IPS-NIHi11 (cell line): ENCODE measurements at regions not wholly inside any gene's neighbourhood (a gene's known extent, or its start where the extent isn't known, plus 50 kb on each side); places are given as distances from the start of the nearest gene placed in this dataset.

Source experiments
- DNase-seq: peaks from one replicate; pipeline ENCODE4 v3.0.0; 2012; ENCODE audit warnings: mixed read lengths, low spot score

DNA sequence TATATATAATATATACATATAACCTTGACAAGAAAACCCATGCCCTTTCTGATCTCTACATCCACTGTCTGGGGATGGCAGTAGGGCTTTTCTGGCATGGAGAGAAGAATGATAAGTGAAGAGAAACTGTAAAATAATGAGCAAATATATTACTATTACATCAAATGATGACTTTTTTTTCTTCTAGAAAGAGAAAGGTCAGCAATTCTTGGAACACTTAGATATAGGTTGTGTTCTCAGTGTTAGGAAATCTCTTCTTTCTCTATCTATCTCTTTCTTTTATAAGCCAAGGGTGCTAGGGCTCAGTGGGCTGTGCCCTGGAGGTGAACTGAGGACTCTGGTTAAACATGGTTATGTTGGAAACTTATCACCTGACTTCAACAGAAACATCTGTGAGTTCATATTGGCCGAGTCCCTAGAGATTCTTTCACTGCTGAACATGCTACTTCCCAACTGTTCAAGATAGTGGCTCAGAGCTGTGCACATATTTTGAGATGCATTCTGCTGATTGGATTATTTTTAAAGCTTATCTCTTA lies 265.1 kb downstream of the GBA3 start:
- DNase-seq = no peak

DNA sequence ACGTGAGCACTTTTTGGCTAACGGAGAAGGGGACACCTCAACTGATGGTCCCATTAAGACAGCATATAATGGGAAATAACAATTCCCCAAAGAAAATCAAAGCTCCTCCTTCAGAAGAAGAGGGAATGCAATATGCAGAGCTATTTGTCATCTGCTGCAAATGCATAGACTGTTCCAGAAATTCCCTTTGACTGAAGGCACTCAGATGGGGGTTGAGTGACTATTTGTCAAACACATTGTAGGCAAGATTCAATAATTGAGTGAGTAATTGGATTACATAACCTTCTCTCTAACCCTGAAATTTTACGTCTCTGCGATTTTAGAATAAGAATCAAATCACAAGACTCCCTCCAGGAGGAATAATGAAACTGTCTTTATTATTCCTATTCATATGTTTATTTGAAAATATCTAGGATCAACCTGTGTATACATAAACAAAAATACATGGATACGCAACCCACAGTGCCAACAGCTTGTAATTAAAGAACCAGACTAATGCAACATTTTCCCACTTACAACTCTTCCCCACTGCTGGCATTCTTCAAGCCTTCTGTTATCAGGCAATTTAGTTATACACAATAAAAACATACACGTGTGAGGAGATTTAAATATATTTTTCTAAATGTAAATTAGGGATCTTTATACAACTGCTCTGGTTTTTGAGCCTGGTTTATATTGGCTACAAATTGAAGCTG lies 256.6 kb downstream of the GBA3 start:
- no peak for DNase-seq

DNA sequence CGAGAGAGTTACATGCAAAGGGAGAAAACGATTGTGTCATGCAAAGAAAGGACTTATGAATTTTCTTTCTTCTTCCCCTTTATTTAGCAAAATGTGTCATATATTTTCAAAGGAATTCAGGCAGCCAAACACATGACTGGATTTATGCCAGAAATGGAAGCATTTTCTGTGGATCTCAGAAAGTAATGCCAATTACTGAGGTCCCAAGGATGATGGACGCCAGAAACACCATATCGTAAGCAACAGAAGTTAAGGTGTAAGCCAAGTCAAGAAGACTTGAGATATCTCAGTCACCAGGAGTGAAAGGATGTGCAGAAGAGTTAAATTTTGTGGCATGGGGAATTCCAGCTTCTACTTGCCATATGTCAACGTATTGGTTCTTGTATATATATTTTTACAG lies 255.1 kb downstream of the GBA3 start:
- DNase-seq = no peak

DNA sequence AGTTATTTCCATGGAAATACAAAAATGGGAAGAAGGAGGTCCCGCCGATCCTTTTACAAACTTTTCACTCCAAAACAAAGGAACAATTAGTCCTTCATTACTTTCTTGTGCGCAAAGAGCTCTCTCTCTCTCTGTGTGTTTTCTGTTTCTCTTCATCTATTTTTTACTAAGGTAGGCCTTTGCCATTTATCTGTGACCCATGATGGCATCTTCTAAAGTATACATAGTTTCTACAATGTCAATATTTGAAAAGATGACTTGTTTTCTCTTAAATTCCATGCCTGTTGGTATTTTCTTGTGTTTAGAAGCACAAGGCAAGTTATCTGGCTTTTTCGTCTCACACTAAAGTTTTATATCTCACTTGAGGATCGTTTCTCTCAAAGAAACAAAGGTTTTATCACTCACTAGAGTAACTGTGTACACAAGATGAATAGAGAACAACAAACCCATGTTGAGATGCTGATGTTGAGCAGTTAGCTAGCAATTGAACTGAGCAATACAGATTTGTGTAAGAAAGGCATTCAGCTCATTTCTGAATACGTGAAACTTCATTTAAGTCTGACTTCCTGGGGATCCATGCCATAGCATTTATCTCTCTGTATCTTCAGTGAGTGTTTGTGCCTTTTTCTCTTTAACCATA lies 250.3 kb downstream of the GBA3 start:
- DNase-seq = no peak

DNA sequence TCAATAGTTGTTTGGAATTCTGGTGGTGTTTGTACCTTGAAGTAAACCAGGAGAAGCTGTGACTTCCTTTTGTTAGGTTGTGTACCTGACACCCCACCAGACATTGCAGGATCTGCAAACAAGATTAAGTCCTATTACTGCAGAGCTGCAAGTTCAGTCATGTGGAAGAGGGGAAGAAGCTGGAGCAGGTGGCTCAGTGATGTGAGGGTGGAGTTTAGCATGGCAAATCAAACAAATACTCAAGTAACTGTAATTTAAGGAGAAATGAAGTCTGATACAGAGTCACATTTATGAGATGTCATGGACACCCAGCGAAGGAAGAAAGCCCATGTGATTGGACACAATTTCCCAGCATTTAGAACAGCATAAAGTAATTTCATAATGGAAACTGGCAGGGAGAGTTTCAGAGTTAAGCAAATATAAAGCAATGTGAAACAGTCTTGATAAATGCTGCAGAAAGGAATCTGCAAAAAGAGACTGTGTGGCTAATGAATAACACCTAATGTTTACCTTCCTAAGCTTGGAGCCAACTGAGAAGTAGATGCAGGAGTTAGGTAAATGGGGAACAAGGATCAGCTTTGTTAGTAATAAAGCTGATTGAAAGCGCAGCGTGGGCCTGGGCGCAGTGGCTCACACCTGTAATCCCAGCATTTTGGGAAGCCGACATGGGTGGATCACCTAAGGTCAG lies 249.1 kb downstream of the GBA3 start:
- no peak for DNase-seq

DNA sequence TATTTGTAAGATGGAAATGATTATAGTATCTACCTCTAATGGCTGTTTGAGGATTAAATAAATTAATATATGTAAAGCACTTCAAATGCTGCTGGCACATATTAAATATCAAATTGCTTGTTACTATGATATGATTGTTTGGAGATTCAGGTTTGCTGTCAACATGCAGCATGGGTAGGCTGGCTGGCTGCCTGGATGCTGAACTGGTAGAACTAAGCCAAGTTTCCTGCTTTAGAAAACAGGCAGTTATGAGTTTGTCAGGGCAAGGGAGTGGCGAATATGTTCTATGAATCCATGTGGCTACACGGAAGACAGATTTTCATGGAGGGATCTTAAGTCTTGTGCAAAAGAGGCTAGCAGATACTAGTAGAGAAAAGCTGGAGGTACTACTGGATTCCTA lies 239.6 kb downstream of the GBA3 start:
- no peak for DNase-seq

- DNase-seq = no peak
These were observed 229.7 kb downstream of the GBA3 start for GRCh38 chr4:22922426-22922825.

GRCh38 chr4:22921936-22922335 lies 229.2 kb downstream of the GBA3 start:
- DNase-seq = no peak

DNA sequence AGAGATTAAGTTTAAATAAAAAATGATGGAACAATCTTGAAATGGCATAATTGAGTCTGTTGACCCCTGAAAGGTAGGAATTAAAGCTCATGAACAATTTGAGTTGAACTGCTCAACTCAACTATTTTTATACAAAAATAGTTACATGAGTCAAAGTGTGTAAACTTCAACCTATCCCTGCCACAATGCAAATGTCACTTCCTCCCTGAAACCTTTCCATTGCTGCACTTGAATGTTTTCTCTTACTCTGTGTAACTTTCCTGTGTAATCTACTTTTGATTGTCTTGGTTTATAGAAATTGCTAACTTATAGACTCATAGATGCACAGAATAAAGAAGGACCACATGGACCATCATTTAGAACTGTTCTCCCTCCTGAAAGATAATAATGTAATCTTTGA lies 218.5 kb downstream of the GBA3 start:
- DNase-seq = no peak

- DNase-seq = no peak
These were observed 217.5 kb downstream of the GBA3 start for GRCh38 chr4:22910200-22910599.

GRCh38 chr4:22906045-22906444 lies 213.3 kb downstream of the GBA3 start:
- no peak for DNase-seq

GRCh38 chr4:22903913-22904312 lies 211.2 kb downstream of the GBA3 start:
- DNase-seq = no peak

DNA sequence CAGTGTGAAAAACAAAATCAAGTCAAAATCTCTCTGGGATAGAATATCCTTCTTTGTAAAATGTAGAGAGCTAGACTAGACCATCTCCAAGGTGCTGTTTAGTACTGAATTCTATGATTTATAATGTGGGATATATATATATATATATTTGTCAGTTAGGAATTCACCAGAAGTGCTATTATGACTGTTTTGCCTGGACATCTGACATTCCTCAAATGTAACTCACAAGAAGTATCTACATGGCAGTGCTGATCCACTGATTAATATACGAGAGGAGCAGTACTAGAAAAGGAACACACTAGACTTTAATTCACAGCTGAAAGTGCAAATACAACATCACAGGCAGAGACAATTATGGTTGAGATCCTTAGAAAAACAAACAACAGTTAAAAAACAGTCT lies 208.9 kb downstream of the GBA3 start:
- no peak for DNase-seq

GRCh38 chr4:22900876-22901275 lies 208.1 kb downstream of the GBA3 start:
- DNase-seq = no peak

GRCh38 chr4:22897520-22898108 lies 204.9 kb downstream of the GBA3 start:
- DNase-seq = peak; percentile 60

GRCh38 chr4:22895482-22895881 lies 202.7 kb downstream of the GBA3 start:
- DNase-seq = no peak

DNA sequence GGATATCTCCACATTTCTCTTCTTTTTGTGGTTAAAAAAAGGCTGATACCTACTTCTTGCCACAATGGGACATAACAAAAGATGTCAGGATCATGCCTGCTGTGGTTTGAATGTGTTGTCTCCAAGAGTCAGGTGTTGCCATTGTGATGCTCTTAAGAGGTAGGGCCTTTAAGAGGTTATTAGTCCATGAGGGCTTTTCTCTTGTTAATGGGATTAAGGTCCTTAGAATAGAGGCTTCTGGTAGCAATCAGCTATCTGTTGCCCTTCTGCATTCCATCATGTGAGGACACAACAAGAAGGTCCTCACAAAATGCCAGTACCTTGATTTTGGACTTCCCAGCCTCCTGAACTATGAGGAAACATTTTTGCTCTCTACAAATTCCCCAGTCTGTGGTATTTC lies 191.4 kb downstream of the GBA3 start:
- peak; percentile 39 for DNase-seq

DNA sequence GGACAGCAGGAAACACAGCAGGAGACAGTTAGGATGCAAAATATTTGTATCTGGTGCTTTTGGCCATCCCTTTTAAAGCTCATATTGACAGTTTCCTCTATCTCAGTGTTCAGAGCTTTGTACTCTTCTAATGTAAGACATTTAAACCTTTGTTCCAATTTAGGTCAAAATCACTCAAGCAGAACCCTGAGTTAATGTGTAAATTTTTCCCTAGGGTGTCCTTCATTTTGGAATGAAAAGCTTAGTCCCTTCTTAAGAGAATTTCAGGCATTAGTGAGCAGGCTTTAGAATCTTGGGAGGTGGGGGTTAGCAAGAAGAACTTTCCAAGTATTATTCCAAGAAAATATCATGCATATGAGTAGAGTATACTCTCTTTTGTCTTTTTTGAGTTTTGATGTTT lies 188.7 kb downstream of the GBA3 start:
- DNase-seq = no peak

DNA sequence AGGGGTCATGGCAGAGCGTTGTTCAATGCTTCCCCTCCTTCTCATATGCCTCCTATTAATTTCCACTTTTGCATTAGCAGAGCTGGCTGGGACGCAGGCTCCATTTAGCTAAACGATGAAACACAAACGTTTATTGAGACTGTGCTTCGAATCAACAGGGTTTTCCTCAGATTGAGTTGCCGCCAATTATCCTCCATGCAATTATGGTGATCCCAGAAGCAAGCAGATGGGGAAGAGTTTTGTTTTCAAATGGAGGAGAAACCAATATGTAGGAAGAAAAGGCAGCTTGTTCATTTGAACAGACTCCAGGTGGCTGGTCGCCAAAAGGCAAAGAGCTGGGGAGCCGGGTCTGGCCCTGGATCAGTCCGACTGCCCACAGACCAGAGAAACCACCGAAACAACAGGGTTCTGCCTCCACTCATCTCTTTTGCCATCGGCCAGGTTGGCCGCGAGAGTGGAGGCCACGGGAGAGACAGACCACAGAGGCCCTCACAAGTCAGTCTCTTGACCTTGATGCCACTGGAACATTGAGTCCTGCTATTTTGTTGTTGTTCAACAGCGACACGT lies 184.8 kb downstream of the GBA3 start:
- no peak for DNase-seq

GRCh38 chr4:22876270-22876669 lies 183.5 kb downstream of the GBA3 start:
- no peak for DNase-seq

GRCh38 chr4:22875587-22876257 lies 183.0 kb downstream of the GBA3 start:
- DNase-seq = no peak

- DNase-seq = no peak
These were observed 181.7 kb downstream of the GBA3 start for GRCh38 chr4:22874334-22874912.
